AG10803 (cell line): ENCODE measurements at regions not wholly inside any gene's neighbourhood (a gene's known extent, or its start where the extent isn't known, plus 50 kb on each side); places are given as distances from the start of the nearest gene placed in this dataset.

Experiments
- DNase-seq: peaks from one replicate; pipeline ENCODE4 v3.0.0; 2010; ENCODE audit warnings: low read depth
- H3K4me3 ChIP-seq: 2 replicates; pipeline ENCODE4 v1.5.1; 2011; ENCODE audit warnings: mild to moderate bottlenecking, low read length, control low read depth
- CTCF ChIP-seq: conservative IDR thresholded peaks from 2 replicates; pipeline ENCODE4 v1.5.1; 2011; ENCODE audit warnings: mild to moderate bottlenecking, low read length, control low read depth, inconsistent platforms

GRCh38 chr10:4101918-4102654 lies 317.1 kb upstream of the KLF6 start:
- H3K4me3 ChIP-seq = no peak overlapping the region
- no peak for DNase-seq
- TF ChIP-seq CTCF = no peak

- H3K4me3 ChIP-seq = no peak overlapping the region
- no peak for TF ChIP-seq CTCF
- DNase-seq = no peak
These were observed 315.4 kb upstream of the KLF6 start for GRCh38 chr10:4100380-4100779.

- no peak for TF ChIP-seq CTCF
- no peak for DNase-seq
- no peak overlapping the region for H3K4me3 ChIP-seq
These were observed 314.2 kb upstream of the KLF6 start for GRCh38 chr10:4099202-4099601.

GRCh38 chr10:4095166-4095917 lies 310.3 kb upstream of the KLF6 start:
- no peak overlapping the region for H3K4me3 ChIP-seq
- no peak for TF ChIP-seq CTCF
- no peak for DNase-seq

GRCh38 chr10:4094751-4095150 lies 309.7 kb upstream of the KLF6 start:
- no peak for TF ChIP-seq CTCF
- DNase-seq = no peak
- H3K4me3 ChIP-seq = no peak overlapping the region

- DNase-seq = no peak
- TF ChIP-seq CTCF = no peak
- H3K4me3 ChIP-seq = no peak overlapping the region
These were observed 308.4 kb upstream of the KLF6 start for GRCh38 chr10:4093438-4093837.
